Kidney (tissue), 13 donors: ENCODE measurements at regions not wholly inside any gene's neighbourhood (a gene's known extent, or its start where the extent isn't known, plus 50 kb on each side); places are given as distances from the start of the nearest gene placed in this dataset.

Experiments used
- DNase-seq, 5 donors: peaks; one replicate each; pipeline ENCODE4 v3.0.0-alpha.2; 2013 to 2020
- FAIRE-seq: peaks from 2 replicates; lab custom pipeline; 2012; peaks lifted over from hg19 to GRCh38; lab: Jason Lieb, UNC
- H3K27ac ChIP-seq, 2 donors: one replicate each; pipeline ENCODE4 v1.7.0; 2013; ENCODE audit warnings: low read depth in 2 of 2, low read length in 2 of 2, inconsistent platforms in 1 of 2
- H3K27me3 ChIP-seq: one replicate; pipeline ENCODE4 v1.7.1; 2013; ENCODE audit warnings: low read length, inconsistent platforms; ENCODE audit not compliant: control insufficient read depth, insufficient read depth
- H3K36me3 ChIP-seq, 3 donors: one replicate each; pipeline versions ENCODE4 v1.7.0 to v1.7.1; 2013; ENCODE audit warnings: low read length in 3 of 3, control low read depth in 1 of 3, inconsistent platforms in 1 of 3; ENCODE audit not compliant: insufficient read depth in 3 of 3, control insufficient read depth in 2 of 3
- H3K4me1 ChIP-seq, 3 donors: one replicate each; pipeline versions ENCODE4 v1.7.0 to v1.7.1; 2013; ENCODE audit warnings: low read length in 3 of 3, inconsistent platforms in 1 of 3, low read depth in 1 of 3; ENCODE audit not compliant: control insufficient read depth in 2 of 3, insufficient read depth in 2 of 3
- H3K4me3 ChIP-seq, 3 donors: one replicate each; pipeline versions ENCODE4 v1.7.0 to v1.8.1; 2013; ENCODE audit warnings: low read length in 3 of 3, control low read depth in 1 of 3, inconsistent platforms in 1 of 3
- H3K9ac ChIP-seq, 3 donors: one replicate each; pipeline versions ENCODE4 v1.7.0 to v1.7.1; 2013; ENCODE audit warnings: low read length in 3 of 3, control low read depth in 1 of 3, inconsistent platforms in 1 of 3
- H3K9me3 ChIP-seq, 3 donors: one replicate each; pipeline versions ENCODE4 v1.7.0 to v1.7.1; 2013; ENCODE audit warnings: low read length in 3 of 3, control low read depth in 1 of 3, inconsistent platforms in 1 of 3; ENCODE audit not compliant: control insufficient read depth in 2 of 3, insufficient read depth in 1 of 3
- CTCF ChIP-seq: IDR thresholded peaks from 3 replicates; pipeline ENCODE4 v1.5.1; 2012; ENCODE audit warnings: mild to moderate bottlenecking, moderate library complexity, borderline replicate concordance; ENCODE audit not compliant: insufficient read depth; ENCODE audit errors: extremely low read depth
- intact Hi-C: fragments of 100-400 bp; cut with DNase I; formaldehyde crosslinking; loops from one replicate; pipeline ENCODE4 v1.11.1; 2022
- donor health status: control.
- donor health status: control.
- donor health status: control.
- donor health status: control.
- donor health status: control.
- donor health status: DM: yes; HTN: yes; CAD: no.
- donor health status: Normal renal cell carcinoma (clear cell type).

- Histone ChIP-seq H3K4me1 (no peaks in the 10 kb centered on the region), H3K36me3 (no peaks in the 10 kb centered on the region), H3K9ac (no peak overlapping the region), H3K4me3 (no peak overlapping the region), H3K9me3 (no peaks in the 10 kb centered on the region), H3K27ac (no peak overlapping the region), H3K27me3 (no peaks in the 10 kb centered on the region)
- no peak for FAIRE-seq
- no peak for TF ChIP-seq CTCF
- no peak for DNase-seq
- intact Hi-C loops = no loop called here
Observed at GRCh38 chr20:52616629-52617028, 355.5 kb upstream of the TSHZ2 start.

DNA sequence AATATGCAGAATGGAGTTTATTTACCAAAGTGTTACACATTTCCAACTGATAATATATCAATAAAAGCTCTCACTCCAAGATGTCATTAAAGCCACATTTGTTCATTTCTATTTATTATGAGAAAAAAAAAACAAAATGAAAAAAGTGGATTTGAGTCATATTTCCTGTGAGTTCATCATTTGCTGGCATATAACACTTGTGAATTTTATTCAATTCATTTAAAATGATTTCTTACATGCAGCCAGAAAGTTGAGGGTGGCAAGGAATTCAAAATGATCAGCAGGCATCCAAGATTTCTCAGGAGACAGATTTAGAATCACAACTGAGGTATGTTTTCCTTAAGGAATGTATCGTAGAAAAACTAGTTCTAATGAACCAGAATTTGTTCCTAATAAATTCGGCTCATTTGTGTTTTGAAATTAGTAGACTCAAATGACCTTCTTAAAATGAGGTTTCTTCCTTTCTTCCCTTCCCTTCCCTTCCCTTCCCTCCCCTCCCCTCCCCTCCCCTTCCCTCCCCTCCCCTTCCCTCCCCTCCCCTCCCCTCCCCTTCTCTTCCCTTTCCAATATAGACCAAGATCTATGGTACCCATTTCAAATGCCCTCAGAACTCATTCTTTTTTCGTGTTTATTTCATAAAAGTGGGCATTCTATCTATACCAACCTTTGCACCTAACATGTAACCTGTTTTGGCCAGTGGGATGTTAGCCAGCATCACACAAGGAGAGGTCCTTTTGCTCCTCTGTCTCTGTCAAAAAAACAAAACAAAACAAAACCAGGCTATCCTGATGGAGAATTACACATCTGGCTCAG is 357.9 kb upstream of the TSHZ2 start:
- Histone ChIP-seq H3K27me3 (no peaks in the 10 kb centered on the region), H3K4me1 (no peaks in the 10 kb centered on the region), H3K36me3 (no peaks in the 10 kb centered on the region), H3K27ac (no peak overlapping the region), H3K4me3 (no peak overlapping the region), H3K9me3 (no peaks in the 10 kb centered on the region), H3K9ac (no peak overlapping the region)
- intact Hi-C loops = no loop called here
- TF ChIP-seq CTCF = no peak
- FAIRE-seq (no peak), DNase-seq (no peak)

GRCh38 chr20:52612046-52612632 is 360.0 kb upstream of the TSHZ2 start:
- no peak overlapping the region for H3K4me3 ChIP-seq
- no peaks in the 10 kb centered on the region for H3K4me1 ChIP-seq
- no peak overlapping the region for H3K9ac ChIP-seq
- no peaks in the 10 kb centered on the region for H3K9me3 ChIP-seq
- no peak for TF ChIP-seq CTCF
- no peak for FAIRE-seq
- intact Hi-C loops = no loop called here
- no peaks in the 10 kb centered on the region for H3K36me3 ChIP-seq
- DNase-seq = no peak
- H3K27ac ChIP-seq = no peak overlapping the region
- no peaks in the 10 kb centered on the region for H3K27me3 ChIP-seq
